HL-60 (cell line): ENCODE measurements at regions not wholly inside any gene's neighbourhood (a gene's known extent, or its start where the extent isn't known, plus 50 kb on each side); places are given as distances from the start of the nearest gene placed in this dataset.

ENCODE experiments used
- DNase-seq, 2 experiments: peaks; one replicate each; pipeline ENCODE4 v3.0.0-alpha.2; 2010 to 2020; ENCODE audit warnings: low read depth in 1 of 2, low spot score in 1 of 2
- H3K27ac ChIP-seq: fragments of 250-450 bp; sonication (Bioruptor Pico); replicated peaks from 2 replicates; pipeline ENCODE4 v1.5.1; 2020; ENCODE audit warnings: mild to moderate bottlenecking, moderate library complexity
- H3K27me3 ChIP-seq: fragments of 250-450 bp; sonication (Bioruptor Pico); 2 replicates; pipeline ENCODE4 v1.5.1; 2021; ENCODE audit warnings: mild to moderate bottlenecking, moderate library complexity; ENCODE audit not compliant: insufficient read depth, poor library complexity, severe bottlenecking
- H3K4me3 ChIP-seq: replicated peaks from 2 replicates; pipeline ENCODE4 v1.5.1; 2011; ENCODE audit warnings: mild to moderate bottlenecking, control low read depth, low read length; ENCODE audit not compliant: insufficient read depth
- GABPA ChIP-seq: IDR thresholded peaks from 2 replicates; pipeline ENCODE4 v1.6.1; 2012; ENCODE audit warnings: low read depth
- POLR2AphosphoS5 ChIP-seq: IDR thresholded peaks from 2 replicates; pipeline ENCODE4 v1.6.1; 2012; ENCODE audit warnings: low read depth
- SPI1 ChIP-seq: IDR thresholded peaks from 2 replicates; pipeline ENCODE4 v1.6.1; 2012; ENCODE audit warnings: low read depth, mild to moderate bottlenecking, borderline replicate concordance
- TF ChIP-seq, protein P1 (sequence below): IDR thresholded peaks from one replicate; pipeline ENCODE4 v1.5.1; 2011; ENCODE audit warnings: low read length, control low read depth, inconsistent platforms; ENCODE audit not compliant: insufficient read depth
- TF ChIP-seq, protein P2 (sequence below): IDR thresholded peaks from 2 replicates; pipeline ENCODE4 v1.6.1; 2012; ENCODE audit warnings: low read depth; ENCODE audit not compliant: insufficient replicate concordance

DNA sequence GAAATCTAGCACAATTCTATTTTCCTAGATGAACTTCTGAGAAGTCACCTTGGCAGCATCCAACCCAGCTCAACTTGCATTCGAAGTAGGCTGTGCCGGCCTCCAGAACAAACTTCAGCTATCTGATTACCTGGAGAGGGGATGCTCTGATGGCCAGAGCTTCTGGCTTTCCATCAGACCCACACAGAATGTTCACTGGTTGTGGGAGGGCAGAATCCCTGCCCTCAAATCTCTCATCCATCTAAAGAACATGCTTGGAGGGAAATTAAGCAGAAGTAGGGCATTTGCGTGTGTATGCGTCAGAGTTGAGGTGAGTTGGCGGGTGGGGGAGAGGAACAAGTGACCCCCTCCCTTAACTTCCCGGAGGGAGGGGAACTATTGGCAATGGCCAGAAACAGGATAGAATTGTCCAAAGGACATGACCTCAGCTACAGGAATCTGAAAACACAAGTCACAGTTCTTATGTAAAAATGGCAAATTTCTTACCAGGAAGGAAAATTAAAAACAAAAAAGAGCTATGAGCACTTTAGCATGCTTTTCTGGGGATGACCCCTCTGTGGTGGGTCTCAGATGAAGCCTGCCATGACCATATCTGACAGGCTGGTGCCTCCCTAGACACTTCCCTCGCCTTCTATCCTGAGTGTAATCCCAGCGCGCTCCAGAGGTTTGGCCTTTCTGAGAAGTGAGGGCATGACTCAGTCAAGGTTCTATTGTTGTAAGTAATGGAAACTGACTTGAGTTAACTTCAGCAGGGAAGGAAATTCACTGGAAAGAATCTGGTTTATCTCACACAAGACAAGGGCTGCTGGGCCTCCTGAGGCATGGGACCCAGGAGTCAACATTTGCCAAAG lies 278.8 kb downstream of the RPS24 start:
- TF ChIP-seq, protein P1, sequence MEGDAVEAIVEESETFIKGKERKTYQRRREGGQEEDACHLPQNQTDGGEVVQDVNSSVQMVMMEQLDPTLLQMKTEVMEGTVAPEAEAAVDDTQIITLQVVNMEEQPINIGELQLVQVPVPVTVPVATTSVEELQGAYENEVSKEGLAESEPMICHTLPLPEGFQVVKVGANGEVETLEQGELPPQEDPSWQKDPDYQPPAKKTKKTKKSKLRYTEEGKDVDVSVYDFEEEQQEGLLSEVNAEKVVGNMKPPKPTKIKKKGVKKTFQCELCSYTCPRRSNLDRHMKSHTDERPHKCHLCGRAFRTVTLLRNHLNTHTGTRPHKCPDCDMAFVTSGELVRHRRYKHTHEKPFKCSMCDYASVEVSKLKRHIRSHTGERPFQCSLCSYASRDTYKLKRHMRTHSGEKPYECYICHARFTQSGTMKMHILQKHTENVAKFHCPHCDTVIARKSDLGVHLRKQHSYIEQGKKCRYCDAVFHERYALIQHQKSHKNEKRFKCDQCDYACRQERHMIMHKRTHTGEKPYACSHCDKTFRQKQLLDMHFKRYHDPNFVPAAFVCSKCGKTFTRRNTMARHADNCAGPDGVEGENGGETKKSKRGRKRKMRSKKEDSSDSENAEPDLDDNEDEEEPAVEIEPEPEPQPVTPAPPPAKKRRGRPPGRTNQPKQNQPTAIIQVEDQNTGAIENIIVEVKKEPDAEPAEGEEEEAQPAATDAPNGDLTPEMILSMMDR, result no peak
- TF ChIP-seq GABPA (no peak), SPI1 (no peak), POLR2AphosphoS5 (no peak)
- TF ChIP-seq, protein P2, sequence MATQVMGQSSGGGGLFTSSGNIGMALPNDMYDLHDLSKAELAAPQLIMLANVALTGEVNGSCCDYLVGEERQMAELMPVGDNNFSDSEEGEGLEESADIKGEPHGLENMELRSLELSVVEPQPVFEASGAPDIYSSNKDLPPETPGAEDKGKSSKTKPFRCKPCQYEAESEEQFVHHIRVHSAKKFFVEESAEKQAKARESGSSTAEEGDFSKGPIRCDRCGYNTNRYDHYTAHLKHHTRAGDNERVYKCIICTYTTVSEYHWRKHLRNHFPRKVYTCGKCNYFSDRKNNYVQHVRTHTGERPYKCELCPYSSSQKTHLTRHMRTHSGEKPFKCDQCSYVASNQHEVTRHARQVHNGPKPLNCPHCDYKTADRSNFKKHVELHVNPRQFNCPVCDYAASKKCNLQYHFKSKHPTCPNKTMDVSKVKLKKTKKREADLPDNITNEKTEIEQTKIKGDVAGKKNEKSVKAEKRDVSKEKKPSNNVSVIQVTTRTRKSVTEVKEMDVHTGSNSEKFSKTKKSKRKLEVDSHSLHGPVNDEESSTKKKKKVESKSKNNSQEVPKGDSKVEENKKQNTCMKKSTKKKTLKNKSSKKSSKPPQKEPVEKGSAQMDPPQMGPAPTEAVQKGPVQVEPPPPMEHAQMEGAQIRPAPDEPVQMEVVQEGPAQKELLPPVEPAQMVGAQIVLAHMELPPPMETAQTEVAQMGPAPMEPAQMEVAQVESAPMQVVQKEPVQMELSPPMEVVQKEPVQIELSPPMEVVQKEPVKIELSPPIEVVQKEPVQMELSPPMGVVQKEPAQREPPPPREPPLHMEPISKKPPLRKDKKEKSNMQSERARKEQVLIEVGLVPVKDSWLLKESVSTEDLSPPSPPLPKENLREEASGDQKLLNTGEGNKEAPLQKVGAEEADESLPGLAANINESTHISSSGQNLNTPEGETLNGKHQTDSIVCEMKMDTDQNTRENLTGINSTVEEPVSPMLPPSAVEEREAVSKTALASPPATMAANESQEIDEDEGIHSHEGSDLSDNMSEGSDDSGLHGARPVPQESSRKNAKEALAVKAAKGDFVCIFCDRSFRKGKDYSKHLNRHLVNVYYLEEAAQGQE, result no peak
- H3K4me3 ChIP-seq, result no peak overlapping the region
- no peaks in the 10 kb centered on the region for H3K27me3 ChIP-seq
- no peak for DNase-seq
- no peak overlapping the region for H3K27ac ChIP-seq

DNA sequence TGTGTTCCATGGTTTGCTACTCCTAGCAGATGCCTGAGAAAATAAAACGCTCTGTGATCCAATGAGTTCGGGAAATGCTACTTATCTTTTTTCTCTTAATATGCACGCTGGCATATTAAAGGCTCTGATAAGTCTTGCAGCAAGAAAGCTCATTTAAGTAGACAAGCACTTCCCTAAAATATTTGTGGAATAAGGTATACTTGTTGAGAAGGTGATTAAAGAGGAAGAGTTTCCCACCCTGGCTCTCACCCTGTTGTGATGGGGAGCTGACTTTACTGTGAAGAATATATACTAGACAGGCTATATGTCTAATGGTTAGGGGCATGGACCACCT lies 279.4 kb downstream of the RPS24 start:
- DNase-seq, result no peak
- TF ChIP-seq SPI1, result peak; percentile 60; the same call in 1 of the 2 replicates
- TF ChIP-seq, protein P1, result no peak
- Histone ChIP-seq H3K27me3 (no peaks in the 10 kb centered on the region), H3K27ac (no peak overlapping the region), H3K4me3 (no peak overlapping the region)

DNA sequence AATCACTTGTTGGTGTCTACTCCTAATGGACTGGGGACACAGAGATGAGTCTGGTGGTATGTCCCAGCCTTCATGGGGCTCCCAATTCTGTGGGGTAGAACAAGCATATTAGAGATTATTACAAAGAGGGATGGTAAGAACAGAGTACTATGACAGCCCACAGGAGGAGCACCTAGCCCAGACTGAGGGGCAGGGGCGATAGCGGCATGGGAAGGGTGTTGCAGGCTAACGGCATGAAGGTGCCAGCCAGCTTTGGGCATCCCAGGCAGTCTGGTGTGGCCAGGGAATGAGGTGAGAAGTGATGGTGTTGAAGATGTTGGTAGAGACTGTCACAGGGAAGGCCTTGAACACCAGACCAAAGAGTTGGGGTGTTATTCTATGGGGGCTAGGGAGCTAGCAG lies 280.0 kb downstream of the RPS24 start:
- H3K27ac ChIP-seq, result no peak overlapping the region
- no peaks in the 10 kb centered on the region for H3K27me3 ChIP-seq
- no peak for TF ChIP-seq GABPA
- TF ChIP-seq, protein P1, result no peak
- TF ChIP-seq, protein P2, result no peak
- no peak for TF ChIP-seq POLR2AphosphoS5
- TF ChIP-seq SPI1, result no peak
- DNase-seq, result no peak
- H3K4me3 ChIP-seq, result no peak overlapping the region

DNA sequence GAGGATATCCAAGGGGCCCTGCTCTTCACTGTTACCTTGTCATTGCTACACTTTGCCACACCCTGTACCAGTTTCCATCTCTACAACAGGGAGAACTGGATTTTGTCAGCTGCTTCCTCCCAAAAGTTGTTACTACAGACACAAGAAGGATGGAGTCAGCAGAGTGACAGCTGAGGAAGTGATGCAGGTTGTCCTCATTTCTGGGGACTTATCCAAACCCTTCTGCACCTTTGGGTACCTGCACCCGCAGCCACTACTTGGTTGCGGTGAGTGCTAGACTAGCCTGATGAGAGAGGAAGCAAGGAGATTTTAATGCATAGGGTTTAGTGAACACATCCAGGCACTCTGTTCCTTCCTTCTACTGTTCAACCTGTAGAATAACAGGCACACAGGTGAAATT lies 281.0 kb downstream of the RPS24 start:
- TF ChIP-seq SPI1 (no peak), POLR2AphosphoS5 (no peak), GABPA (no peak)
- TF ChIP-seq, protein P2, result no peak
- TF ChIP-seq, protein P1, result no peak
- H3K27ac ChIP-seq, result no peak overlapping the region
- no peak overlapping the region for H3K4me3 ChIP-seq
- no peaks in the 10 kb centered on the region for H3K27me3 ChIP-seq
- DNase-seq, result no peak
